ENCODE measurements at regions not wholly inside any gene's neighbourhood (a gene's known extent, or its start where the extent isn't known, plus 50 kb on each side); places are given as distances from the start of the nearest gene placed in this dataset.
A peak's percentile ranks its signal among the peaks of the same experiment; 100 is the strongest.

DNA sequence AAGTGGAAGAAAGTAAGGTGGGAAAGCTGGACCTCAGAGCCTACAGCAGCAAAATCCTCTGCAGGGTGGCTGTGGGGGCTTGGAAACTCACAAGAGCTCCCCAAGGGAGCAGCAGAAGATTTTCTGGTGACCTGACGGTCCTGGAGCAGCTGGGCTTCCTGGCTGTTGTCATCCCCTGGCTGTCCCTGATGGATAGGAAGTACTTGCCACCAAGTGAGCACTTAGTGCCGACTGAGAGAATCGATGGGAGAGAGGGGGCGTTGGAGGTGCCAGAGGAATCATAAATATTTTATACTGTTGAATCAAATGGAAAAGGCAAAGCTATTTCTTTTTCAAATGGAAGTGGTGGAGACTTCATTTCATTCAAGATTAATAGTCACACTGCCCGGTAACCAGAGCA lies 167.1 kb upstream of the ITGB1 start (continued):
- TF ChIP-seq CHD1 (IDR thresholded peaks at IDR 0.05; ENCODE audit: low read depth, low read length) (no peak), RAD21 (IDR thresholded peaks at IDR 0.05; ENCODE audit: low read length) (no peak), CEBPB (IDR thresholded peaks at IDR 0.05; ENCODE audit: low read depth, low read length) (no peak), FOS (IDR thresholded peaks at IDR 0.05; ENCODE audit: low read depth, low read length) (no peak), POLR2A (IDR thresholded peaks at IDR 0.05; ENCODE audit: low read depth, low read length) (no peak), BHLHE40 (IDR thresholded peaks at IDR 0.05; ENCODE audit: low read depth, low read length) (no peak), NFE2L2 (IDR thresholded peaks at IDR 0.05; ENCODE audit: low read depth, low read length) (no peak), MXI1 (IDR thresholded peaks at IDR 0.05; ENCODE audit: borderline replicate concordance, low read depth, low read length) (no peak)

DNA sequence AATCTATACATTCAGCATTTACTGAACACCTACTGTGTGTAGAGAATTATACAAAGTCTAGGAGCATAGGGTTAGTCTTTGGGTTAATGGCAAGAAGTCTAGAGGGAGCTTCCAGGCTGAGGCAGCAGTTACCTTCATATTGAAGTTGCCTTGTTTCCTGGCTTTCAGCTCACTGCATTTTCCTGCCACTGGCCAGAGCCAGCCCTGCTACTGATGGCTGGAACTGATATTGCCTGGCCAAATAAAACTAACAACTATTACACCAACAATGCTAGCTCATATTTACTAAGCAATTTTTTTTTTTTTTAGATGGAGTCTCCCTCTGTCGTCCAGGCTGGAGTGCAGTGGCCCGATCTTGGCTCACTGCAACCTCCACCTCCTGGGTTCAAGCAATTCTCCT lies 165.7 kb upstream of the ITGB1 start:
- in situ Hi-C loops (cut with MboI; ENCODE audit: low sequenced_read_pairs) = loop anchor here (10.0 kb wide), 1 partner anchor 109 kb away; no protein-coding TSS in a partner anchor
- H2BK120ac ChIP-seq (ENCODE audit: low read depth, low read length) = peak overlapping the region; percentile 52; the same call in 1 of the 2 replicates
- H3K27ac ChIP-seq (ENCODE audit: insufficient read depth, low read length) = no peak overlapping the region
- H3K4me2 ChIP-seq (ENCODE audit: low read depth, low read length) = no peak overlapping the region
- 0 out of 2 replicates have a peak overlapping the region, but pooled peaks have one; percentile 37 for H3K14ac ChIP-seq (replicated peaks; ENCODE audit: low read depth, low read length)
- no peak overlapping the region for H2AFZ ChIP-seq (replicated peaks; ENCODE audit: low read length, poor library complexity)
- ChIA-PET CTCF (no interaction called here), POLR2A (ENCODE audit: unreplicated experiment) (no interaction called here)
- peak overlapping the region in 1 of 2 experiments; percentile 5; a peak in 1 of 4 replicates for H4K8ac ChIP-seq (ENCODE audit: low read depth in 2 of 2, low read length in 2 of 2)
- BruUV-seq (replicated peaks) = no TSS peak
- H2BK5ac ChIP-seq (ENCODE audit: low read depth, low read length, poor library complexity, severe bottlenecking) = no peak overlapping the region
- no peak overlapping the region for H3K23ac ChIP-seq (ENCODE audit: low read depth, low read length)
- no peak overlapping the region for H2AK9ac ChIP-seq (replicated peaks; ENCODE audit: low read depth, low read length, poor library complexity)
- intact Hi-C loops (cut with micrococcal nuclease) = loop anchor here (10.0 kb wide), 1 partner anchor 329 kb away; no protein-coding TSS in a partner anchor
- TF ChIP-seq RCOR1 (IDR thresholded peaks at IDR 0.05; ENCODE audit: insufficient replicate concordance, low read length) = no peak
- TF ChIP-seq, protein P1, sequence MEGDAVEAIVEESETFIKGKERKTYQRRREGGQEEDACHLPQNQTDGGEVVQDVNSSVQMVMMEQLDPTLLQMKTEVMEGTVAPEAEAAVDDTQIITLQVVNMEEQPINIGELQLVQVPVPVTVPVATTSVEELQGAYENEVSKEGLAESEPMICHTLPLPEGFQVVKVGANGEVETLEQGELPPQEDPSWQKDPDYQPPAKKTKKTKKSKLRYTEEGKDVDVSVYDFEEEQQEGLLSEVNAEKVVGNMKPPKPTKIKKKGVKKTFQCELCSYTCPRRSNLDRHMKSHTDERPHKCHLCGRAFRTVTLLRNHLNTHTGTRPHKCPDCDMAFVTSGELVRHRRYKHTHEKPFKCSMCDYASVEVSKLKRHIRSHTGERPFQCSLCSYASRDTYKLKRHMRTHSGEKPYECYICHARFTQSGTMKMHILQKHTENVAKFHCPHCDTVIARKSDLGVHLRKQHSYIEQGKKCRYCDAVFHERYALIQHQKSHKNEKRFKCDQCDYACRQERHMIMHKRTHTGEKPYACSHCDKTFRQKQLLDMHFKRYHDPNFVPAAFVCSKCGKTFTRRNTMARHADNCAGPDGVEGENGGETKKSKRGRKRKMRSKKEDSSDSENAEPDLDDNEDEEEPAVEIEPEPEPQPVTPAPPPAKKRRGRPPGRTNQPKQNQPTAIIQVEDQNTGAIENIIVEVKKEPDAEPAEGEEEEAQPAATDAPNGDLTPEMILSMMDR (conservative IDR thresholded peaks at IDR 0.05; ENCODE audit: low read depth, low read length) = no peak
- TF ChIP-seq, protein P2, sequence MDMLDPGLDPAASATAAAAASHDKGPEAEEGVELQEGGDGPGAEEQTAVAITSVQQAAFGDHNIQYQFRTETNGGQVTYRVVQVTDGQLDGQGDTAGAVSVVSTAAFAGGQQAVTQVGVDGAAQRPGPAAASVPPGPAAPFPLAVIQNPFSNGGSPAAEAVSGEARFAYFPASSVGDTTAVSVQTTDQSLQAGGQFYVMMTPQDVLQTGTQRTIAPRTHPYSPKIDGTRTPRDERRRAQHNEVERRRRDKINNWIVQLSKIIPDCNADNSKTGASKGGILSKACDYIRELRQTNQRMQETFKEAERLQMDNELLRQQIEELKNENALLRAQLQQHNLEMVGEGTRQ (IDR thresholded peaks at IDR 0.05; ENCODE audit: low read depth, low read length) = no peak
- TF ChIP-seq NFE2L2 (IDR thresholded peaks at IDR 0.05; ENCODE audit: low read depth, low read length) = no peak
- TF ChIP-seq MAFK (IDR thresholded peaks at IDR 0.05; ENCODE audit: low read depth, low read length) = no peak
- no peak for TF ChIP-seq MAZ (IDR thresholded peaks at IDR 0.05; ENCODE audit: borderline replicate concordance, low read depth, low read length)
- H3K9me3 ChIP-seq (ENCODE audit: control insufficient read depth, insufficient read depth, low read length) = no peaks in the 10 kb centered on the region
- H2BK20ac ChIP-seq (ENCODE audit: low read depth, low read length) = peak overlapping the region; percentile 56; the same call in 1 of the 2 replicates
- peak overlapping the region; percentile 42; the same call in 1 of the 3 replicates for H2BK15ac ChIP-seq (ENCODE audit: low read depth, low read length)
- no peak for ATAC-seq (ENCODE audit: low read depth)
- H3K9ac ChIP-seq (ENCODE audit: low read depth, low read length) = no peak overlapping the region
- DNase-seq = no peak
- dilution Hi-C loops (cut with HindIII; ENCODE audit: low sequenced_read_pairs, unreplicated experiment) = no loop called here
- no CpG with 5 or more reads among the region's 2 CpGs for WGBS, 2 experiments (ENCODE audit: extremely low coverage in 2 of 2, insufficient read length in 1 of 2)
- peak overlapping the region; percentile 41 for H3K4ac ChIP-seq (ENCODE audit: low read depth, low read length)
- H4K5ac ChIP-seq (ENCODE audit: low read depth, low read length) = no peak overlapping the region; the same call in 1 of the 2 replicates
- no peak overlapping the region for H3K56ac ChIP-seq (ENCODE audit: extremely low read depth, insufficient read depth, low read length)
- H4K20me1 ChIP-seq (ENCODE audit: insufficient read depth, low read length) = no peaks in the 10 kb centered on the region
- peak overlapping the region; percentile 42 for H2AK5ac ChIP-seq (ENCODE audit: low read depth, low read length)
- H3K4me3 ChIP-seq (ENCODE audit: insufficient read depth, low read depth, low read length) = no peak overlapping the region
- peaks cover 21% of the 10 kb centered on the region for H3K4me1 ChIP-seq (ENCODE audit: control insufficient read depth, insufficient read depth, low read length)
- H4K91ac ChIP-seq (ENCODE audit: insufficient read depth, low read depth, low read length) = peak overlapping the region; percentile 55
- peaks cover 11% of the 10 kb centered on the region for H3K9me1 ChIP-seq (ENCODE audit: insufficient read depth, low read length)
- no peaks in the 10 kb centered on the region for H3K27me3 ChIP-seq (ENCODE audit: control insufficient read depth, insufficient read depth, low read length)
- no peak overlapping the region for H3K18ac ChIP-seq (ENCODE audit: low read depth, low read length)
- no peaks in the 10 kb centered on the region for H3K36me3 ChIP-seq (ENCODE audit: control insufficient read depth, insufficient read depth, low read length)
- no peaks in the 10 kb centered on the region for H3K79me1 ChIP-seq (ENCODE audit: low read depth in 1 of 2, low read length in 2 of 2)
